K562 (cell line): ENCODE measurements at regions not wholly inside any gene's neighbourhood (a gene's known extent, or its start where the extent isn't known, plus 50 kb on each side); places are given as distances from the start of the nearest gene placed in this dataset.

Experiments used
- ATAC-seq: fragments of 200-7000 bp; cut with Tn5 transposase; 3 replicates; pipeline ENCODE4 v1.9.1; 2020; ENCODE audit warnings: moderate library complexity
- BruUV-seq: library from RNA; stranded (reverse); fragments of 400-500 nt; replicated peaks from 2 replicates; lab custom pipeline; 2021; lab: Mats Ljungman, UMichigan
- CTCF ChIA-PET: fragments of 300-600 bp; formaldehyde crosslinking; extraction: SDS; loops from one replicate; lab custom pipeline; 2021; ENCODE audit warnings: low intra/inter-chr PET ratio; lab: Yijun Ruan, JAX
- POLR2A ChIA-PET: fragments of 300-600, 350-650 bp; sonication (Branson Sonifier 250); formaldehyde crosslinking; extraction: SDS; loops from one replicate; lab custom pipeline; 2021; ENCODE audit warnings: antibody characterized with exemption, inconsistent platforms; lab: Yijun Ruan, JAX
- DNase-seq, 4 experiments: peaks; one replicate each; pipeline versions ENCODE4 v3.0.0 to v3.0.0-alpha.2; 2011 to 2018; ENCODE audit warnings: low spot score in 3 of 4, mixed read lengths in 3 of 4; ENCODE audit errors: extremely low read depth in 1 of 4
- FAIRE-seq: peaks from 2 replicates; lab custom pipeline; 2011; peaks lifted over from hg19 to GRCh38; lab: Jason Lieb, UNC
- H2AFZ ChIP-seq: 2 replicates; pipeline ENCODE4 v1.6.0; 2011; ENCODE audit warnings: low read depth, low read length, control low read depth, inconsistent platforms
- H3K27ac ChIP-seq: fragments of 200-600 bp; 3 replicates; pipeline ENCODE4 v1.8.0; 2011; ENCODE audit warnings: low read depth, mild to moderate bottlenecking, control low read depth, inconsistent platforms, low read length, moderate library complexity, mixed read lengths; ENCODE audit errors: extremely low read depth
- H3K27me3 ChIP-seq, 2 experiments: fragments of 300-600 bp in 1 of 2; 2 replicates in 1 of 2; 3 replicates in 1 of 2; pipeline versions ENCODE4 v1.6.0 to v1.8.0; 2011; ENCODE audit warnings: inconsistent platforms in 2 of 2, low read length in 2 of 2, mild to moderate bottlenecking in 1 of 2, mixed read lengths in 1 of 2, moderate library complexity in 1 of 2; ENCODE audit not compliant: control insufficient read depth in 2 of 2, insufficient read depth in 2 of 2
- H3K36me3 ChIP-seq: fragments of 300-600 bp; 3 replicates; pipeline ENCODE4 v1.8.0; 2011; ENCODE audit warnings: mild to moderate bottlenecking, low read length, inconsistent platforms; ENCODE audit not compliant: control insufficient read depth, insufficient read depth
- H3K4me1 ChIP-seq, 2 experiments: fragments of 200-600 bp in 1 of 2; replicated peaks in 1 of 2; 2 replicates in 1 of 2; 3 replicates in 1 of 2; pipeline versions ENCODE4 v1.5.1 to v1.8.0; 2011; ENCODE audit warnings: inconsistent platforms in 2 of 2, low read length in 2 of 2, mild to moderate bottlenecking in 1 of 2, mixed read lengths in 1 of 2, moderate library complexity in 1 of 2; ENCODE audit not compliant: control insufficient read depth in 2 of 2, insufficient read depth in 2 of 2
- H3K4me2 ChIP-seq: 2 replicates; pipeline ENCODE4 v1.6.1; 2011; ENCODE audit warnings: low read length, control low read depth, inconsistent platforms, mixed read lengths; ENCODE audit not compliant: insufficient read depth
- H3K4me3 ChIP-seq: fragments of 200-600 bp; sonication (generic), shearing (Covaris generic); 2 replicates; pipeline ENCODE4 v1.5.1; 2016; ENCODE audit warnings: control low read depth, inconsistent platforms
- H3K79me2 ChIP-seq: fragments of 200-600 bp; 3 replicates; pipeline ENCODE4 v1.8.0; 2011; ENCODE audit warnings: low read length, inconsistent platforms; ENCODE audit not compliant: control insufficient read depth, insufficient read depth
- H3K9ac ChIP-seq, 2 experiments: 2 replicates each; pipeline versions ENCODE4 v1.6.0 to v1.6.1; 2011; ENCODE audit warnings: low read depth in 2 of 2, low read length in 2 of 2, control low read depth in 1 of 2, inconsistent platforms in 1 of 2, mild to moderate bottlenecking in 1 of 2, mixed read lengths in 1 of 2; ENCODE audit not compliant: insufficient read depth in 1 of 2
- H3K9me1 ChIP-seq: one replicate; pipeline ENCODE4 v1.6.0; 2011; ENCODE audit warnings: inconsistent platforms, mild to moderate bottlenecking, low read length, moderate library complexity; ENCODE audit not compliant: control insufficient read depth, insufficient read depth
- H3K9me3 ChIP-seq: replicated peaks from 2 replicates; pipeline ENCODE4 v1.5.1; 2011; ENCODE audit warnings: low read depth, low read length, inconsistent platforms; ENCODE audit not compliant: control insufficient read depth, insufficient read depth
- H4K20me1 ChIP-seq: replicated peaks from 2 replicates; pipeline ENCODE4 v1.6.1; 2011; ENCODE audit warnings: low read length, inconsistent platforms, mixed read lengths; ENCODE audit not compliant: control insufficient read depth, insufficient read depth
- CEBPG ChIP-seq, 3 experiments: fragments of 200-800 bp in 1 of 3; sonication (Bioruptor generic) in 1 of 3; sonication (generic) in 1 of 3; formaldehyde crosslinking in 1 of 3; IDR thresholded peaks in 2 of 3; conservative IDR thresholded peaks in 1 of 3; 2 replicates each; pipeline versions ENCODE4 v1.6.1 to v1.8.0; 2016 to 2022; ENCODE audit warnings: missing compliant biosample characterization in 2 of 3, missing genetic modification characterization in 2 of 3, mild to moderate bottlenecking in 1 of 3, missing genetic modification reagents in 1 of 3
- CHD4 ChIP-seq: fragments of 200-600 bp; sonication (generic); IDR thresholded peaks from 3 replicates; pipeline ENCODE4 v1.6.1; 2012; ENCODE audit warnings: low read depth, mild to moderate bottlenecking, mixed read lengths, low read length, inconsistent platforms; ENCODE audit not compliant: insufficient read depth, insufficient replicate concordance, poor library complexity, severe bottlenecking
- KDM5B ChIP-seq: fragments of 200-600 bp; sonication (generic); IDR thresholded peaks from 2 replicates; pipeline ENCODE4 v1.6.1; 2012; ENCODE audit warnings: low read depth, mild to moderate bottlenecking, moderate library complexity, low read length, control low read depth, inconsistent platforms; ENCODE audit not compliant: insufficient replicate concordance
- TARDBP ChIP-seq: fragments of 450-650 bp; IDR thresholded peaks from 2 replicates; pipeline ENCODE4 v1.6.1; 2016
- TOE1 ChIP-seq, 2 experiments: fragments of 450-650 bp in 1 of 2; sonication (generic) in 1 of 2; formaldehyde crosslinking in 1 of 2; IDR thresholded peaks; 2 replicates each; pipeline versions ENCODE4 v1.7.1 to v1.8.0; 2016 to 2022; ENCODE audit warnings: borderline replicate concordance in 2 of 2, mild to moderate bottlenecking in 2 of 2, antibody characterized with exemption in 1 of 2, inconsistent platforms in 1 of 2, low read depth in 1 of 2, missing genetic modification reagents in 1 of 2, moderate library complexity in 1 of 2
- ZNF318 ChIP-seq, 2 experiments: fragments of 450-650 bp; IDR thresholded peaks; 2 replicates each; pipeline ENCODE4 v1.6.1; 2016; ENCODE audit warnings: mild to moderate bottlenecking in 2 of 2, borderline replicate concordance in 1 of 2, low read depth in 1 of 2, moderate library complexity in 1 of 2
- WGBS: fragments of 100-300 bp; shearing (Covaris generic); methylation state at CpG from one replicate; pipeline ENCODE4 v1.1.6; 2016; ENCODE audit warnings: low coverage, mixed read lengths; ENCODE audit not compliant: insufficient coverage; ENCODE audit errors: missing lambda C conversion rate; 5-methylcytosine and 5-hydroxymethylcytosine counted together
- in situ Hi-C: fragments of 300-500 bp; cut with MboI; formaldehyde crosslinking; loops from 4 replicates; pipeline ENCODE4 v1.15.0; 2018; ENCODE audit warnings: inconsistent platforms, mixed read lengths
- intact Hi-C: fragments of 100-400 bp; cut with micrococcal nuclease; formaldehyde crosslinking; loops from 2 replicates; pipeline ENCODE4 v1.14.2; 2022
- TF ChIP-seq, protein P1 (sequence below): IDR thresholded peaks from 2 replicates; pipeline ENCODE4 v1.6.1; 2011; ENCODE audit warnings: borderline replicate concordance, low read depth, mild to moderate bottlenecking, moderate library complexity, low read length; ENCODE audit not compliant: insufficient read depth, poor library complexity, severe bottlenecking

- Histone ChIP-seq H3K27ac (no peak overlapping the region), H3K9me1 (no peaks in the 10 kb centered on the region), H3K4me2 (no peak overlapping the region), H3K9me3 (no peaks in the 10 kb centered on the region), H3K4me1 (peaks cover 0 to 6% of the 10 kb centered on the region in 2 experiments; a peak in 4 of 5 replicates), H2AFZ (no peak overlapping the region), H3K9ac (no peak overlapping the region), H3K4me3 (no peak overlapping the region), H4K20me1 (no peaks in the 10 kb centered on the region), H3K27me3 (no peaks in the 10 kb centered on the region; a peak in 1 of 5 replicates), H3K79me2 (no peaks in the 10 kb centered on the region), H3K36me3 (no peaks in the 10 kb centered on the region)
- ChIA-PET CTCF (no interaction called here), POLR2A (no interaction called here)
- 0% methylated on average over 3 of the region's 3 CpGs for WGBS
- FAIRE-seq (no peak), ATAC-seq (no peak), DNase-seq (no peak)
- no TSS peak for BruUV-seq
- in situ Hi-C loops (no loop called here), intact Hi-C loops (no loop called here)
- no peak for TF ChIP-seq TARDBP
- no peak for TF ChIP-seq CEBPG (CRISPR knock-in tag; IDR thresholded peaks at IDR 0.05)
- TF ChIP-seq CEBPG (tag; conservative IDR thresholded peaks at IDR 0.05 in 1 of 2, IDR thresholded peaks at IDR 0.05 in 1 of 2), result no peak
- TF ChIP-seq ZNF318 (IDR thresholded peaks at IDR 0.05; ENCODE audit: borderline replicate concordance in 1 of 2, low read depth in 1 of 2), result no peak
- no peak for TF ChIP-seq CHD4
- no peak for TF ChIP-seq KDM5B
- TF ChIP-seq TOE1 (IDR thresholded peaks at IDR 0.05; ENCODE audit: borderline replicate concordance), result no peak
- no peak for TF ChIP-seq TOE1 (CRISPR knock-in tag; IDR thresholded peaks at IDR 0.05; ENCODE audit: borderline replicate concordance, low read depth)
- TF ChIP-seq, protein P1, sequence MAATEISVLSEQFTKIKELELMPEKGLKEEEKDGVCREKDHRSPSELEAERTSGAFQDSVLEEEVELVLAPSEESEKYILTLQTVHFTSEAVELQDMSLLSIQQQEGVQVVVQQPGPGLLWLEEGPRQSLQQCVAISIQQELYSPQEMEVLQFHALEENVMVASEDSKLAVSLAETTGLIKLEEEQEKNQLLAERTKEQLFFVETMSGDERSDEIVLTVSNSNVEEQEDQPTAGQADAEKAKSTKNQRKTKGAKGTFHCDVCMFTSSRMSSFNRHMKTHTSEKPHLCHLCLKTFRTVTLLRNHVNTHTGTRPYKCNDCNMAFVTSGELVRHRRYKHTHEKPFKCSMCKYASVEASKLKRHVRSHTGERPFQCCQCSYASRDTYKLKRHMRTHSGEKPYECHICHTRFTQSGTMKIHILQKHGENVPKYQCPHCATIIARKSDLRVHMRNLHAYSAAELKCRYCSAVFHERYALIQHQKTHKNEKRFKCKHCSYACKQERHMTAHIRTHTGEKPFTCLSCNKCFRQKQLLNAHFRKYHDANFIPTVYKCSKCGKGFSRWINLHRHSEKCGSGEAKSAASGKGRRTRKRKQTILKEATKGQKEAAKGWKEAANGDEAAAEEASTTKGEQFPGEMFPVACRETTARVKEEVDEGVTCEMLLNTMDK, result no peak
Measured at GRCh38 chr2:238742066-238742465, 105.8 kb upstream of the TWIST2 start.
